Tibial nerve (tissue), 4 donors: ENCODE measurements at regions not wholly inside any gene's neighbourhood (a gene's known extent, or its start where the extent isn't known, plus 50 kb on each side); places are given as distances from the start of the nearest gene placed in this dataset.

ENCODE experiments used
- EP300 ChIP-seq, 2 donors: sonication (generic); formaldehyde crosslinking; IDR thresholded peaks; one replicate each; pipeline ENCODE4 v1.6.1; 2017; ENCODE audit warnings: antibody characterized with exemption in 2 of 2, mild to moderate bottlenecking in 1 of 2
- POLR2A ChIP-seq, 2 donors: fragments of 450-650 bp; IDR thresholded peaks; one replicate each; pipeline ENCODE4 v1.6.1; 2017; ENCODE audit warnings: antibody characterized with exemption in 2 of 2, mild to moderate bottlenecking in 2 of 2, moderate library complexity in 2 of 2
- TF ChIP-seq, protein P1 (sequence below), 5 experiments: fragments of 200-600 bp in 3 of 5; fragments of 450-650 bp in 2 of 5; sonication (generic) in 3 of 5; IDR thresholded peaks; one replicate each; pipeline ENCODE4 v1.5.1; 2016 to 2019; ENCODE audit warnings: antibody characterized with exemption in 5 of 5, mild to moderate bottlenecking in 3 of 5, moderate library complexity in 2 of 5

- TF ChIP-seq POLR2A (IDR thresholded peaks at IDR 0.05), result no peak
- TF ChIP-seq, protein P1, sequence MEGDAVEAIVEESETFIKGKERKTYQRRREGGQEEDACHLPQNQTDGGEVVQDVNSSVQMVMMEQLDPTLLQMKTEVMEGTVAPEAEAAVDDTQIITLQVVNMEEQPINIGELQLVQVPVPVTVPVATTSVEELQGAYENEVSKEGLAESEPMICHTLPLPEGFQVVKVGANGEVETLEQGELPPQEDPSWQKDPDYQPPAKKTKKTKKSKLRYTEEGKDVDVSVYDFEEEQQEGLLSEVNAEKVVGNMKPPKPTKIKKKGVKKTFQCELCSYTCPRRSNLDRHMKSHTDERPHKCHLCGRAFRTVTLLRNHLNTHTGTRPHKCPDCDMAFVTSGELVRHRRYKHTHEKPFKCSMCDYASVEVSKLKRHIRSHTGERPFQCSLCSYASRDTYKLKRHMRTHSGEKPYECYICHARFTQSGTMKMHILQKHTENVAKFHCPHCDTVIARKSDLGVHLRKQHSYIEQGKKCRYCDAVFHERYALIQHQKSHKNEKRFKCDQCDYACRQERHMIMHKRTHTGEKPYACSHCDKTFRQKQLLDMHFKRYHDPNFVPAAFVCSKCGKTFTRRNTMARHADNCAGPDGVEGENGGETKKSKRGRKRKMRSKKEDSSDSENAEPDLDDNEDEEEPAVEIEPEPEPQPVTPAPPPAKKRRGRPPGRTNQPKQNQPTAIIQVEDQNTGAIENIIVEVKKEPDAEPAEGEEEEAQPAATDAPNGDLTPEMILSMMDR (IDR thresholded peaks at IDR 0.05), result no peak
- TF ChIP-seq EP300 (IDR thresholded peaks at IDR 0.05), result no peak
These were observed 359.4 kb downstream of the FGF9 start for GRCh38 chr13:22030321-22030720.
